Spleen (tissue), 11 donors: ENCODE measurements at regions not wholly inside any gene's neighbourhood (a gene's known extent, or its start where the extent isn't known, plus 50 kb on each side); places are given as distances from the start of the nearest gene placed in this dataset.

ENCODE experiments used
- DNase-seq: peaks from one replicate; pipeline ENCODE4 v3.0.0-alpha.2; 2020
- H3K27ac ChIP-seq, 8 donors: fragments of 200-600 bp; sonication (generic) in 7 of 8; 1 replicate in 4 of 8; 2 replicates in 4 of 8; pipeline versions ENCODE4 v1.5.0 to v1.8.0; 2016 to 2021; ENCODE audit warnings: inconsistent platforms in 4 of 8, mild to moderate bottlenecking in 4 of 8, moderate library complexity in 1 of 8
- H3K27me3 ChIP-seq, 7 donors: fragments of 200-600 bp; sonication (generic) in 6 of 7; replicated peaks in 1 of 7; 1 replicate in 4 of 7; 2 replicates in 3 of 7; pipeline versions ENCODE4 v1.5.0 to v1.8.0; 2016 to 2021; ENCODE audit warnings: inconsistent platforms in 3 of 7, mild to moderate bottlenecking in 1 of 7
- H3K36me3 ChIP-seq, 6 donors: fragments of 200-600 bp; sonication (generic) in 5 of 6; 1 replicate in 4 of 6; 2 replicates in 2 of 6; pipeline versions ENCODE4 v1.5.0 to v1.8.0; 2016 to 2021; ENCODE audit warnings: inconsistent platforms in 2 of 6
- H3K4me1 ChIP-seq, 6 donors: fragments of 200-600 bp; sonication (generic) in 5 of 6; 1 replicate in 3 of 6; 2 replicates in 3 of 6; pipeline versions ENCODE4 v1.5.0 to v1.8.0; 2016 to 2021; ENCODE audit warnings: inconsistent platforms in 3 of 6
- H3K4me3 ChIP-seq, 8 donors: fragments of 200-600 bp; sonication (generic) in 7 of 8; 1 replicate in 4 of 8; 2 replicates in 4 of 8; pipeline versions ENCODE4 v1.5.0 to v1.8.0; 2016 to 2021; ENCODE audit warnings: inconsistent platforms in 4 of 8, mild to moderate bottlenecking in 4 of 8, moderate library complexity in 2 of 8
- H3K9me3 ChIP-seq, 8 donors: fragments of 200-600 bp; sonication (generic) in 7 of 8; 1 replicate in 4 of 8; 2 replicates in 4 of 8; pipeline versions ENCODE4 v1.5.0 to v1.8.0; 2016 to 2021; ENCODE audit warnings: inconsistent platforms in 4 of 8
- POLR2A ChIP-seq, 3 donors: fragments of 450-650 bp; IDR thresholded peaks; one replicate each; pipeline ENCODE4 v1.5.1; 2017; ENCODE audit warnings: antibody characterized with exemption in 3 of 3, mild to moderate bottlenecking in 1 of 3
- POLR2AphosphoS5 ChIP-seq, 3 donors: sonication (generic); formaldehyde crosslinking; IDR thresholded peaks; one replicate each; pipeline ENCODE4 v1.5.1; 2017; ENCODE audit warnings: antibody characterized with exemption in 3 of 3
- WGBS, 5 donors: extraction: QIAGEN DNeasy Blood & Tissue Kit in 3 of 5; methylation state at CpG; one replicate each; pipeline versions ENCODE4 v1.1.5 to v1.1.7; 2013 to 2018; 5-methylcytosine and 5-hydroxymethylcytosine counted together
- intact Hi-C: fragments of 100-400 bp; cut with DNase I; formaldehyde crosslinking; loops from one replicate; pipeline ENCODE4 v1.15.0; 2023; ENCODE audit warnings: low total_unique reads
- TF ChIP-seq, protein P1 (sequence below), 11 experiments: fragments of 200-600 bp in 7 of 11; fragments of 450-650 bp in 4 of 11; sonication (generic) in 4 of 11; IDR thresholded peaks in 8 of 11; conservative IDR thresholded peaks in 3 of 11; 1 replicate in 7 of 11; 2 replicates in 4 of 11; pipeline versions ENCODE4 v1.4.0 to v1.8.0; 2016 to 2021; ENCODE audit warnings: antibody characterized with exemption in 11 of 11, inconsistent platforms in 4 of 11, mild to moderate bottlenecking in 1 of 11
- donor health status: healthy with polysubstance abuse.
- donor health status: DM: no; HTN: no; CAD: no; lungs with moderate emphysema.
- donor health status: DM: no; HTN: no; CAD: no.
- donor health status: Bipolar disorder and iron deficiency.
- donor health status: healthy.
- donor health status: DM: no; HTN: no; CAD: no.
- donor health status: DM: yes; HTN: yes; CAD: no.

- no peaks in the 10 kb centered on the region for H3K9me3 ChIP-seq
These were observed 121.5 kb upstream of the ARG1 start for GRCh38 chr6:131451321-131452144.

DNA sequence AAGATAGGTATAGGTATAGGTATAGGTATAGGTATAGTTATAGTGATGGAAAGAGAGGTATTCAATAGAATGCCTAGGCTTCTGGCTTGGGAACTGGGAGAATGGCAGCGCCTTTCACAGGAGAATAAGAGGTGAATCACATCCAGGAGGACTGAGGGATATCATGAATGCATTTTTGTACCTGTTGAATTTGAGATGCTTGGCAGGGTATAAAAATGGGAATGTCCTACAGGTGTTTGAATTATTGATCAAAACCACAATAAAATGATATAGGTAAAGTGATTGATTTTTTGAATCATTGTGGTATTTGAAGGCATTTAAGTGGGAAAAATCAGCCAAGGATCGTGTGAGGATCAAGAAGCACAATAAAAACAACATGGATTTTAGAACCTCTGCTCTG is 119.2 kb upstream of the ARG1 start:
- TF ChIP-seq POLR2AphosphoS5 (IDR thresholded peaks at IDR 0.05) (no peak), POLR2A (IDR thresholded peaks at IDR 0.05) (no peak)
- TF ChIP-seq, protein P1, sequence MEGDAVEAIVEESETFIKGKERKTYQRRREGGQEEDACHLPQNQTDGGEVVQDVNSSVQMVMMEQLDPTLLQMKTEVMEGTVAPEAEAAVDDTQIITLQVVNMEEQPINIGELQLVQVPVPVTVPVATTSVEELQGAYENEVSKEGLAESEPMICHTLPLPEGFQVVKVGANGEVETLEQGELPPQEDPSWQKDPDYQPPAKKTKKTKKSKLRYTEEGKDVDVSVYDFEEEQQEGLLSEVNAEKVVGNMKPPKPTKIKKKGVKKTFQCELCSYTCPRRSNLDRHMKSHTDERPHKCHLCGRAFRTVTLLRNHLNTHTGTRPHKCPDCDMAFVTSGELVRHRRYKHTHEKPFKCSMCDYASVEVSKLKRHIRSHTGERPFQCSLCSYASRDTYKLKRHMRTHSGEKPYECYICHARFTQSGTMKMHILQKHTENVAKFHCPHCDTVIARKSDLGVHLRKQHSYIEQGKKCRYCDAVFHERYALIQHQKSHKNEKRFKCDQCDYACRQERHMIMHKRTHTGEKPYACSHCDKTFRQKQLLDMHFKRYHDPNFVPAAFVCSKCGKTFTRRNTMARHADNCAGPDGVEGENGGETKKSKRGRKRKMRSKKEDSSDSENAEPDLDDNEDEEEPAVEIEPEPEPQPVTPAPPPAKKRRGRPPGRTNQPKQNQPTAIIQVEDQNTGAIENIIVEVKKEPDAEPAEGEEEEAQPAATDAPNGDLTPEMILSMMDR (IDR thresholded peaks at IDR 0.05 in 8 of 11, conservative IDR thresholded peaks at IDR 0.05 in 3 of 11), result no peak
- WGBS, 5 donors, result 31 to 64% (median 43%) methylated on average over 2 of the region's 2 CpGs
- intact Hi-C loops, result no loop called here

More at GRCh38 chr6:131451321-131452144, 121.5 kb upstream of the ARG1 start:
- Histone ChIP-seq H3K4me1 (no peaks in the 10 kb centered on the region), H3K4me3 (no peak overlapping the region), H3K27ac (no peak overlapping the region), H3K27me3 (no peaks in the 10 kb centered on the region), H3K36me3 (no peaks in the 10 kb centered on the region)
- intact Hi-C loops, result no loop called here
- WGBS, 5 donors, result 70 to 84% (median 77%) methylated on average over 4 of the region's 4 CpGs
- no peak for TF ChIP-seq POLR2A (IDR thresholded peaks at IDR 0.05)
- TF ChIP-seq, protein P1 (IDR thresholded peaks at IDR 0.05 in 8 of 11, conservative IDR thresholded peaks at IDR 0.05 in 3 of 11), result no peak
- TF ChIP-seq POLR2AphosphoS5 (IDR thresholded peaks at IDR 0.05), result no peak
- no peak for DNase-seq

DNA sequence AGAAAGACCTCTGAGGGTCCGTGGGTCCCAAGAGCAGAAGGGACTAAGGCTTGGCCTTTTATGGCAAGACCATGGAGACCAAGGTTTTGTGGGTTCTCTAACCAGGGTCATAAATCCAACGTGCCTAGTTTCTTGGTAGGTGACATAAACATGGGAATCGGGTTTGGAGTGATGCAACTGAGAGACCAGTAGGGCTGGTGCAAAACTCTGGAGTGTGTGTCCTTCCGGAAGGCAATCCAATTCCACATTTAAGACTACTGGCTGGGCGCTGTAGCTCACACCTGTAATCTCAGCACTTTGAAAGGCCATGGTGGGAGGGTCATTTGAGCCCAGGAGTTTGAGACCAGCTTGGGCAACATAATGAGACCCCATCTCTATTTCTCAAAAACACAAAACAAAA is 116.5 kb upstream of the ARG1 start:
- intact Hi-C loops, result no loop called here
- TF ChIP-seq POLR2A (IDR thresholded peaks at IDR 0.05) (no peak), POLR2AphosphoS5 (IDR thresholded peaks at IDR 0.05) (no peak)
- TF ChIP-seq, protein P1 (IDR thresholded peaks at IDR 0.05 in 8 of 11, conservative IDR thresholded peaks at IDR 0.05 in 3 of 11), result no peak
- WGBS, 5 donors, result 68 to 84% (median 80%) methylated on average over 5 of the region's 5 CpGs

More for the DNA sequence above, 119.2 kb upstream of the ARG1 start:
- DNase-seq, result no peak
- H3K36me3 ChIP-seq, result no peaks in the 10 kb centered on the region
- H3K27ac ChIP-seq, result no peak overlapping the region
- no peaks in the 10 kb centered on the region for H3K4me1 ChIP-seq
- H3K4me3 ChIP-seq, result no peak overlapping the region
- H3K27me3 ChIP-seq, result no peaks in the 10 kb centered on the region
- no peaks in the 10 kb centered on the region for H3K9me3 ChIP-seq

DNA sequence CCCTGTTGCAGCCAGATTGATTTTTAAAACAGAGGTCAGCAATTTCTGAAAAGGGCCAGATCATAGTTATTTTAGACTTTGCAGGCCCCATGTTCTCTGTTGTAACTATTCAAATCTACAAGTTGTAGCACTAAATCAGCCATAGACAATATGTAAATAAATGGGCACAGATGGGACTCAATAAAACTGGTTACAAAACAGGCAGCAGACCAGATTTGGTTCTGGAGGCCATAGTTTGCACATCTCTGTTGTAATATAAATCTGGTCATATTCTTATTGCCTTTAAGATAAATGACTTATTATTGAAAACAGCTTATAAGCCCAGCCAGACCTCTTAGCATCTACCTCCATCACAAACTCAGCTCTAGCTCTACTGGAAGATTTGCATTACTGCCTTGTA is 114.0 kb upstream of the ARG1 start:
- H3K27me3 ChIP-seq, result no peaks in the 10 kb centered on the region
- H3K9me3 ChIP-seq, result no peaks in the 10 kb centered on the region
- intact Hi-C loops, result no loop called here
- no peak for DNase-seq
- no peak overlapping the region for H3K27ac ChIP-seq
- TF ChIP-seq POLR2AphosphoS5 (IDR thresholded peaks at IDR 0.05) (no peak), POLR2A (IDR thresholded peaks at IDR 0.05) (no peak)
- TF ChIP-seq, protein P1 (IDR thresholded peaks at IDR 0.05 in 8 of 11, conservative IDR thresholded peaks at IDR 0.05 in 3 of 11), result no peak
- no peak overlapping the region for H3K4me3 ChIP-seq
- H3K36me3 ChIP-seq, result no peaks in the 10 kb centered on the region
- peaks cover 0 to 3% (median 0%) of the 10 kb centered on the region in 6 donors for H3K4me1 ChIP-seq

More for the DNA sequence above, 116.5 kb upstream of the ARG1 start:
- Histone ChIP-seq H3K4me1 (peaks cover 0 to 3% (median 0%) of the 10 kb centered on the region in 6 donors), H3K9me3 (no peaks in the 10 kb centered on the region), H3K27ac (no peak overlapping the region), H3K4me3 (no peak overlapping the region), H3K27me3 (no peaks in the 10 kb centered on the region), H3K36me3 (no peaks in the 10 kb centered on the region)
- no peak for DNase-seq
